ENCODE measurements at regions not wholly inside any gene's neighbourhood (a gene's known extent, or its start where the extent isn't known, plus 50 kb on each side); places are given as distances from the start of the nearest gene placed in this dataset.

DNA sequence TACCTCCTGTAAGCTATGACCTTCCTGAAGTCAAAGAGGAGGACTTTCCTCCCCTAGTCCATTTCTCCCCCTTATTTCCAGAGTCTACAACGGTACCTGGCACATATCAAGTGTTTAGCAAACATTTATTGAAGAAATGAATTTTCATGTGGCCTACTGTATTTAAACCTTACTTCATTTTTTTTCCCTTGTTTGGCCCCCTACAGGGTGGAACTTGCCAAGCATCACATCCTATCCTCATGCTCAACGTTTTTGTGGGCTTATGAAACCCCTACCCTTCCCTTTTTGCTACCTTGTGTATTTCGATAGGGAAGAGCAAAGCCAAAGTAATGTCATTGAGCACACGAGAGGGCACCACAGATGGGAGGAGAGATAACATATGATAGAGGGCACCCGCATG, 1857.8 kb upstream of the WWC1 start:
- TF ChIP-seq, protein P1, sequence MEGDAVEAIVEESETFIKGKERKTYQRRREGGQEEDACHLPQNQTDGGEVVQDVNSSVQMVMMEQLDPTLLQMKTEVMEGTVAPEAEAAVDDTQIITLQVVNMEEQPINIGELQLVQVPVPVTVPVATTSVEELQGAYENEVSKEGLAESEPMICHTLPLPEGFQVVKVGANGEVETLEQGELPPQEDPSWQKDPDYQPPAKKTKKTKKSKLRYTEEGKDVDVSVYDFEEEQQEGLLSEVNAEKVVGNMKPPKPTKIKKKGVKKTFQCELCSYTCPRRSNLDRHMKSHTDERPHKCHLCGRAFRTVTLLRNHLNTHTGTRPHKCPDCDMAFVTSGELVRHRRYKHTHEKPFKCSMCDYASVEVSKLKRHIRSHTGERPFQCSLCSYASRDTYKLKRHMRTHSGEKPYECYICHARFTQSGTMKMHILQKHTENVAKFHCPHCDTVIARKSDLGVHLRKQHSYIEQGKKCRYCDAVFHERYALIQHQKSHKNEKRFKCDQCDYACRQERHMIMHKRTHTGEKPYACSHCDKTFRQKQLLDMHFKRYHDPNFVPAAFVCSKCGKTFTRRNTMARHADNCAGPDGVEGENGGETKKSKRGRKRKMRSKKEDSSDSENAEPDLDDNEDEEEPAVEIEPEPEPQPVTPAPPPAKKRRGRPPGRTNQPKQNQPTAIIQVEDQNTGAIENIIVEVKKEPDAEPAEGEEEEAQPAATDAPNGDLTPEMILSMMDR (IDR thresholded peaks at IDR 0.05) = no peak
- no peak for TF ChIP-seq POLR2A (IDR thresholded peaks at IDR 0.05)
